Fibroblast of pulmonary artery (primary cell): ENCODE measurements at regions not wholly inside any gene's neighbourhood (a gene's known extent, or its start where the extent isn't known, plus 50 kb on each side); places are given as distances from the start of the nearest gene placed in this dataset.

Experiments used
- DNase-seq: peaks from one replicate; pipeline ENCODE4 v3.0.0-alpha.2; 2010; ENCODE audit warnings: low read depth
- H3K4me3 ChIP-seq: replicated peaks from 2 replicates; pipeline ENCODE4 v1.5.1; 2011; ENCODE audit warnings: low read depth, mild to moderate bottlenecking, control low read depth, low read length, moderate library complexity
- TF ChIP-seq, protein P1 (sequence below): IDR thresholded peaks from 2 replicates; pipeline ENCODE4 v1.5.1; 2011; ENCODE audit warnings: mild to moderate bottlenecking, control low read depth, low read length, inconsistent platforms; ENCODE audit errors: missing control alignments

DNA sequence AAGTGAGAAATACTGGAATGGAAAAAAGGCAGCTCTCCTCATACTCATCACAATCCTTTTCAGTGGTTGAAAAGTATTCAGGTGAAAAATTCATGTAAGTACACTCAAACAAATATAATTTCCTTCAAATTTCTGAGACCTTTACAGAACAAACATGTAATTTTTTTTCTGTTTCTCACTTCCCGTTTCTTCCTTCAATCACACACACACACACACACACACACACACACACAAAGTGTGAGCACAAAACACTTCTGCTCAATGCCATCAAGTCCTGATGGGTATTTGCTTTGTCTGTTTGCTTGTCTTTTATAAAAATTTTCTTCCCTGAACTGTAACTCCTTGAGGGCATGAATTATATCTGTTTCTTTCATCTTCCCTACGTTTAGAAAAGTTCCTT lies 110.6 kb downstream of the LIG4 start:
- H3K4me3 ChIP-seq, result no peak overlapping the region
- DNase-seq, result no peak
- TF ChIP-seq, protein P1, sequence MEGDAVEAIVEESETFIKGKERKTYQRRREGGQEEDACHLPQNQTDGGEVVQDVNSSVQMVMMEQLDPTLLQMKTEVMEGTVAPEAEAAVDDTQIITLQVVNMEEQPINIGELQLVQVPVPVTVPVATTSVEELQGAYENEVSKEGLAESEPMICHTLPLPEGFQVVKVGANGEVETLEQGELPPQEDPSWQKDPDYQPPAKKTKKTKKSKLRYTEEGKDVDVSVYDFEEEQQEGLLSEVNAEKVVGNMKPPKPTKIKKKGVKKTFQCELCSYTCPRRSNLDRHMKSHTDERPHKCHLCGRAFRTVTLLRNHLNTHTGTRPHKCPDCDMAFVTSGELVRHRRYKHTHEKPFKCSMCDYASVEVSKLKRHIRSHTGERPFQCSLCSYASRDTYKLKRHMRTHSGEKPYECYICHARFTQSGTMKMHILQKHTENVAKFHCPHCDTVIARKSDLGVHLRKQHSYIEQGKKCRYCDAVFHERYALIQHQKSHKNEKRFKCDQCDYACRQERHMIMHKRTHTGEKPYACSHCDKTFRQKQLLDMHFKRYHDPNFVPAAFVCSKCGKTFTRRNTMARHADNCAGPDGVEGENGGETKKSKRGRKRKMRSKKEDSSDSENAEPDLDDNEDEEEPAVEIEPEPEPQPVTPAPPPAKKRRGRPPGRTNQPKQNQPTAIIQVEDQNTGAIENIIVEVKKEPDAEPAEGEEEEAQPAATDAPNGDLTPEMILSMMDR, result no peak

GRCh38 chr13:108102771-108103170 lies 112.6 kb downstream of the LIG4 start:
- no peak overlapping the region for H3K4me3 ChIP-seq
- TF ChIP-seq, protein P1, result no peak
- peak; percentile 2 for DNase-seq

DNA sequence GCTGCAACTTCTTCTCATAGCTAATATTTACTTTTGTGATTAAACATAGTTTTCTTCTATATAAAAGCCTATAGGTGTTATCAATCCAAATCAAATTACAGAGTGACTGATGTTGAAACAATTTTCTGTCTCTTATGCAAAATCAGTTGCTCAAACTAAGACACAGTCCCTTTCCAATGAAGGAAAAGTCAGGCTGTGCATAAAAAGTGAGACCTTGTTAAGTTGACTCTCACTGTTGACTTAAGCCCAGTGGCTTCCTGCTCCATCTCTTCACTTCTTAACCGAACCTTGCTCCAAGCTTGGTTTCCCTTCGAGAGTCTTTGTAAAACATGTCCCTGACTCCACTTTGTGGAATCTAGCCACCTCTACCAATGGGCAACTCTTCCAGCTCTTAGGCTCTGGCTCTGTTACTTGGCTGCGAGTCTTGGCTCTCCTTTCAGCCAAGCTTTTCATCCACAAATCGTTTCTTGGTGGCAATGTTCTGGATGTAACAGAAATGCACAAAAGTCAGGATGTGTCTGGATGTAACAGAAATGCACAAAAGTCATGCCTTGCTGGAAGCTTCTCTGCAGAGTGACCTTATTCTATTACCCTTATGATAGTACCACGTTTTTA lies 118.9 kb downstream of the LIG4 start:
- no peak for DNase-seq
- TF ChIP-seq, protein P1, result no peak

DNA sequence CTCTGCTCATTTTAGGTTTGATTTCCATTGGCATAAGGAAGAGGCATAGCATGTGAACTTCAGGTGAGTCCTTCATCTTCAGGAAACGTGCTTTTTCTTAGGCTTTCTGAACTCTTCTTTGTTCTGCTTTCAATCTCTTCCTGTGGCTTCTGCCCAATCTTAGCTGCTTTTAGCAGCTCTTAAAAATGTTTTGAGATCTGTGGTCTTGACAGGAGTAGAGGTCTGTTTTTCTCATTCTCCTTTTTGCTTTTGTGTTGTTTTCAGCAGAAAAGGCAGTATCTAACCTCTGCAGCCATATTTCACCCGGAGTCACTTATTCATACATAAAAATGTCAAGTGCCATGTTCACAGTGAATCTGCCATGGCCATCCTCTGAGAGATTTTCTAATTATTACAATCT lies 120.3 kb downstream of the LIG4 start:
- no peak overlapping the region for H3K4me3 ChIP-seq
- TF ChIP-seq, protein P1, result no peak
- DNase-seq, result no peak

More for the DNA sequence above, 118.9 kb downstream of the LIG4 start:
- H3K4me3 ChIP-seq, result no peak overlapping the region

DNA sequence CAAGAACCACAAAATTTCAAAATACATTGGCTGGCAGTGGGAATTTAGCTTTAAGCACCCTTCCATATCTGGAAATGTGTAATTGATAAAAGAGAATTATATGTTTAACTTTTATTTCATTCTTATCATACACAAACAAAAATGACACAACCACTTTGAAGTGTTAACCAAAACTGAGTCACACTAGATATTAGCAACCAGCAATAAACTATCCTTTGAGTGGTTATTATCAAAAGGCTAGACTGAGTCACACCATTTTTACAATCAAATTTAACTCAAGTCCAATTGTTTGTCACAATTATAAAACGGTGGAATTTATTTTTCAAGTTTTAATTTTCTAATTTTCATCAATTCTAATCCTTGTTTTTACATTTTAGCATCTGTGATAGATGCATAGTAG lies 121.7 kb downstream of the LIG4 start:
- H3K4me3 ChIP-seq, result no peak overlapping the region
- DNase-seq, result no peak
- TF ChIP-seq, protein P1, result no peak

DNA sequence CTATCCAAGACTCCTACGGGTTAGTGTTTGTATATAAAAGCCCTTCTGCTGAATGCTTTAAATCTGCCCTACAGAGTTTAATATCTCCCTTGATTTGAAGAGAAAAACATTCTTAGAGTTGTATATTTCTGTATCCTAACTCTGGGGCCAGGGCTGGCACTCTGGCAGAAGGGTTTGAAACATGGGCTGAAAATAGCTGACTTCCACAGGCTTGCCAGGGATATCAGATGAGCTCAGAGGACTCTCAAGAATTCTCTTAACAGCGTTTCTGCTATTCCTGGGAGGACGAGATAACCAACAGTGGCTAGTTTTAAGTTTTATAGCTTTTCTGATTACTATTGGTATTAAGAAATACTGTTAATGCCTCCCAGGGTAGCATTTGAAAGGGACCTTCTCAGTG lies 127.5 kb downstream of the LIG4 start:
- TF ChIP-seq, protein P1, result no peak
- DNase-seq, result no peak

GRCh38 chr13:108086678-108087077 lies 128.7 kb downstream of the LIG4 start:
- peak; percentile 12 for DNase-seq
- TF ChIP-seq, protein P1, result peak; percentile 2
- no peak overlapping the region for H3K4me3 ChIP-seq

More for the DNA sequence above, 127.5 kb downstream of the LIG4 start:
- H3K4me3 ChIP-seq, result no peak overlapping the region
